ENCODE measurements at regions not wholly inside any gene's neighbourhood (a gene's known extent, or its start where the extent isn't known, plus 50 kb on each side); places are given as distances from the start of the nearest gene placed in this dataset.

DNA sequence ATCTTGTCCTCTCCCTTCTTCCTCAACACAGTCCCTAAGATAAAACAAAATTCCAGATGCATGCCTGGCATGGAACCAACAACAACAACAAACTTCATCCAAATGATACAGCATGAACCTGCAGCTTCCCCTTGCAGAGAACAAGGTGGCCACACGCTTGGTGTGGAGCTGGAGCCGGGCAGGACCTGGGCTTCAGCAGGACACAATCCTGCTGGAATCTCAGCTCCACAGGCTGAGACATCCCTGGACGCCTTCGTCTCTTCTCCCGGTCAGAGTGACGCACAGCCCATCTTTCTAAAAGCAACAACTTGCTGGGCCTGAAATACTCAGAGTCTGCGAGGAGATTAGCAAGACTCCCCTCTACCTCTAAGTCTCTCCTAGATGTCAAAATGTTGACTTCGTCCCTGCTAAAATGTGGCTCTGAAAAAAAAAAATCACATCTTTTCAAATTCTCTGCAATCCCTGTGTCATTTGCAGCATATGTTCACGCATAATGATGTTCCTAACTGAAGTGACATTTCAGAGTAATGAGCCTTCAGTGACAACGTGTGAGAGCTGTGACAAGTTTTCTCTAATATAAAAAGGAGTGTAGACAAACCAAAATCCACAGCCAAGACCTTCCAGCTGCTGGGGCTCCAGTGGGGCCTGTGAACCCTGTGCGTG lies 1232.3 kb downstream of the TBC1D22A start:
- Histone ChIP-seq H3K36me3 (ENCODE audit: low read depth) (no peaks in the 10 kb centered on the region), H3K27ac (ENCODE audit: poor library complexity, severe bottlenecking) (no peak overlapping the region), H3K4me1 (ENCODE audit: insufficient read depth, poor library complexity, severe bottlenecking) (no peaks in the 10 kb centered on the region), H3K9me3 (ENCODE audit: severe bottlenecking) (no peaks in the 10 kb centered on the region), H3K27me3 (ENCODE audit: insufficient read depth, poor library complexity, severe bottlenecking) (no peaks in the 10 kb centered on the region), H3K4me3 (ENCODE audit: severe bottlenecking) (no peak overlapping the region)
- DNase-seq (ENCODE audit: low spot score) (no peak), ATAC-seq (ENCODE audit: low read depth) (no peak)
- TF ChIP-seq, protein P1, sequence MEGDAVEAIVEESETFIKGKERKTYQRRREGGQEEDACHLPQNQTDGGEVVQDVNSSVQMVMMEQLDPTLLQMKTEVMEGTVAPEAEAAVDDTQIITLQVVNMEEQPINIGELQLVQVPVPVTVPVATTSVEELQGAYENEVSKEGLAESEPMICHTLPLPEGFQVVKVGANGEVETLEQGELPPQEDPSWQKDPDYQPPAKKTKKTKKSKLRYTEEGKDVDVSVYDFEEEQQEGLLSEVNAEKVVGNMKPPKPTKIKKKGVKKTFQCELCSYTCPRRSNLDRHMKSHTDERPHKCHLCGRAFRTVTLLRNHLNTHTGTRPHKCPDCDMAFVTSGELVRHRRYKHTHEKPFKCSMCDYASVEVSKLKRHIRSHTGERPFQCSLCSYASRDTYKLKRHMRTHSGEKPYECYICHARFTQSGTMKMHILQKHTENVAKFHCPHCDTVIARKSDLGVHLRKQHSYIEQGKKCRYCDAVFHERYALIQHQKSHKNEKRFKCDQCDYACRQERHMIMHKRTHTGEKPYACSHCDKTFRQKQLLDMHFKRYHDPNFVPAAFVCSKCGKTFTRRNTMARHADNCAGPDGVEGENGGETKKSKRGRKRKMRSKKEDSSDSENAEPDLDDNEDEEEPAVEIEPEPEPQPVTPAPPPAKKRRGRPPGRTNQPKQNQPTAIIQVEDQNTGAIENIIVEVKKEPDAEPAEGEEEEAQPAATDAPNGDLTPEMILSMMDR (IDR thresholded peaks at IDR 0.05; ENCODE audit: poor library complexity, severe bottlenecking) = no peak

- Histone ChIP-seq H3K27ac (ENCODE audit: poor library complexity, severe bottlenecking) (no peak overlapping the region), H3K27me3 (ENCODE audit: insufficient read depth, poor library complexity, severe bottlenecking) (no peaks in the 10 kb centered on the region), H3K4me1 (ENCODE audit: insufficient read depth, poor library complexity, severe bottlenecking) (no peaks in the 10 kb centered on the region), H3K36me3 (ENCODE audit: low read depth) (no peaks in the 10 kb centered on the region), H3K4me3 (ENCODE audit: severe bottlenecking) (no peak overlapping the region), H3K9me3 (ENCODE audit: severe bottlenecking) (no peaks in the 10 kb centered on the region)
- TF ChIP-seq, protein P1 (IDR thresholded peaks at IDR 0.05; ENCODE audit: poor library complexity, severe bottlenecking) = no peak
- ATAC-seq (ENCODE audit: low read depth) (no peak), DNase-seq (ENCODE audit: low spot score) (no peak)
Measured at GRCh38 chr22:47994045-47994444, 1231.6 kb downstream of the TBC1D22A start.

GRCh38 chr22:47990481-47990880 lies 1228.0 kb downstream of the TBC1D22A start:
- H3K27me3 ChIP-seq (ENCODE audit: insufficient read depth, poor library complexity, severe bottlenecking) = no peaks in the 10 kb centered on the region
- H3K4me3 ChIP-seq (ENCODE audit: severe bottlenecking) = no peak overlapping the region
- H3K4me1 ChIP-seq (ENCODE audit: insufficient read depth, poor library complexity, severe bottlenecking) = no peaks in the 10 kb centered on the region
- TF ChIP-seq, protein P1 (IDR thresholded peaks at IDR 0.05; ENCODE audit: poor library complexity, severe bottlenecking) = no peak
- no peaks in the 10 kb centered on the region for H3K9me3 ChIP-seq (ENCODE audit: severe bottlenecking)
- no peaks in the 10 kb centered on the region for H3K36me3 ChIP-seq (ENCODE audit: low read depth)
- DNase-seq (ENCODE audit: low spot score) (no peak), ATAC-seq (ENCODE audit: low read depth) (no peak)
- H3K27ac ChIP-seq (ENCODE audit: poor library complexity, severe bottlenecking) = no peak overlapping the region

DNA sequence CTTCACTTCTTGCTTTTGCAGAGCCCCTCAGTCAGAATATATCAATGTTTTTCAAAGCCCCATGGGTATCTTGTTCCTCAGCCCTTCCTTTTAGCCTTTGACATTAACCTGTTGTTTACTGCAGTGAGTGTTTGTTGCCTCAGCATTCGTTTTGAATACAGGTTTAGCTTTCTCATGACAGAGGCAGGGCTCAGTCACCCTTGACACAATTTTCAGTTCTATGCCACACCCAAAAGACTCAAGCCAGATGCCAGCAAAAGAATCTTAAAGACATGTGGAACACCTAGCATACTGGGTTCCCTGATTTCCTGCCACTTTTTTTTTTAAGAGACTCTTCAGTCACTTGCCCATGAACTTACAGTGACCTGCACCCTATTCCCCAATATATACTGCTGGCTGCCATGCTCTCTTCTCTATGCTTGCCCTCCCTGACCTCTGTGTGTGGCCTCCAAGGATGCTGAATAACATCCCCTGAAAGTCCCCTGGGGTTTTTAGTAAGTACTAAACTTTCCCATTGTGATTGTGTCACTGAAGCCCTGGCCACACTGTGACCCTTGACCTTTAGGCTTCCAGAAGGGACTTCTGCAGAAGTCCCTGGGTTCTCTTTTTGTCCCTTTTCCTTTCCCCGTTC lies 1225.5 kb downstream of the TBC1D22A start:
- TF ChIP-seq, protein P1 (IDR thresholded peaks at IDR 0.05; ENCODE audit: poor library complexity, severe bottlenecking) = no peak
- DNase-seq (ENCODE audit: low spot score) (no peak), ATAC-seq (ENCODE audit: low read depth) (no peak)
- Histone ChIP-seq H3K4me3 (ENCODE audit: severe bottlenecking) (no peak overlapping the region), H3K4me1 (ENCODE audit: insufficient read depth, poor library complexity, severe bottlenecking) (no peaks in the 10 kb centered on the region), H3K9me3 (ENCODE audit: severe bottlenecking) (no peaks in the 10 kb centered on the region), H3K27ac (ENCODE audit: poor library complexity, severe bottlenecking) (no peak overlapping the region), H3K36me3 (ENCODE audit: low read depth) (no peaks in the 10 kb centered on the region), H3K27me3 (ENCODE audit: insufficient read depth, poor library complexity, severe bottlenecking) (no peaks in the 10 kb centered on the region)

GRCh38 chr22:47976219-47976618 lies 1213.8 kb downstream of the TBC1D22A start:
- no peak for ATAC-seq (ENCODE audit: low read depth)
- Histone ChIP-seq H3K9me3 (ENCODE audit: severe bottlenecking) (no peaks in the 10 kb centered on the region), H3K4me3 (ENCODE audit: severe bottlenecking) (no peak overlapping the region), H3K27ac (ENCODE audit: poor library complexity, severe bottlenecking) (no peak overlapping the region), H3K36me3 (ENCODE audit: low read depth) (no peaks in the 10 kb centered on the region), H3K27me3 (ENCODE audit: insufficient read depth, poor library complexity, severe bottlenecking) (no peaks in the 10 kb centered on the region), H3K4me1 (ENCODE audit: insufficient read depth, poor library complexity, severe bottlenecking) (no peaks in the 10 kb centered on the region)
- TF ChIP-seq, protein P1 (IDR thresholded peaks at IDR 0.05; ENCODE audit: poor library complexity, severe bottlenecking) = no peak
- DNase-seq (ENCODE audit: low spot score) = no peak
